LNCaP clone FGC (cell line): ENCODE measurements at regions not wholly inside any gene's neighbourhood (a gene's known extent, or its start where the extent isn't known, plus 50 kb on each side); places are given as distances from the start of the nearest gene placed in this dataset.

Experiments used
- DNase-seq: peaks from one replicate; pipeline ENCODE4 v3.0.0-alpha.2; 2011; ENCODE audit warnings: low read depth
- H3K4me3 ChIP-seq: 2 replicates; pipeline ENCODE4 v1.5.1; 2011; ENCODE audit warnings: mild to moderate bottlenecking, low read depth, low read length, control low read depth
- TF ChIP-seq, protein P1 (sequence below): IDR thresholded peaks from 2 replicates; pipeline ENCODE4 v1.5.1; 2012; ENCODE audit warnings: mild to moderate bottlenecking; ENCODE audit not compliant: control insufficient read depth, insufficient read depth; ENCODE audit errors: extremely low read depth

DNA sequence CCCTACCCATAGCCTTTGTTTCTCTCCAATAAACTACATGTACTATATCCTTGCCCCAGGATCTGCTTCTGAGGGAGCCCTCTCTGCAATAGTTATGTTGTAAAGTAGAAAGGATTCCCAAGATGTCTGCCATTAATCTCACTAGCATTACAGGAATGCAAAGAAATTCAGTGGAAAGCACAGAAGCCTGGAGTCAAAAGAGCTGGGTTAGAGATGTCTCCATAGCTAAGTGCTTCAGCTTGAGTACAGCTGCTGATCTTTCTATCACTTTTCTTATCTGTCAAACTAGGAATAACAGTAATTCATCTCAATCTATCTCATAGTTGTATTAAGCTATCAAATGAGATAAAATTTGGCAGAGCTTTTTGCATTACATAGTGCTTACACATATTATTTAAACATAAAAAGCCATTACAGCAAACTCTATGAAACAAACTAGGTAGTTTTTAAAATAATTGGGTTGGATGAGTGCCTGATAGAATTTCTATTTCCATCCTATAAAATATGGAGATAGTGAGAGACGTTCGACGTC lies 799.5 kb upstream of the SEMA6D start:
- H3K4me3 ChIP-seq = no peak overlapping the region
- TF ChIP-seq, protein P1, sequence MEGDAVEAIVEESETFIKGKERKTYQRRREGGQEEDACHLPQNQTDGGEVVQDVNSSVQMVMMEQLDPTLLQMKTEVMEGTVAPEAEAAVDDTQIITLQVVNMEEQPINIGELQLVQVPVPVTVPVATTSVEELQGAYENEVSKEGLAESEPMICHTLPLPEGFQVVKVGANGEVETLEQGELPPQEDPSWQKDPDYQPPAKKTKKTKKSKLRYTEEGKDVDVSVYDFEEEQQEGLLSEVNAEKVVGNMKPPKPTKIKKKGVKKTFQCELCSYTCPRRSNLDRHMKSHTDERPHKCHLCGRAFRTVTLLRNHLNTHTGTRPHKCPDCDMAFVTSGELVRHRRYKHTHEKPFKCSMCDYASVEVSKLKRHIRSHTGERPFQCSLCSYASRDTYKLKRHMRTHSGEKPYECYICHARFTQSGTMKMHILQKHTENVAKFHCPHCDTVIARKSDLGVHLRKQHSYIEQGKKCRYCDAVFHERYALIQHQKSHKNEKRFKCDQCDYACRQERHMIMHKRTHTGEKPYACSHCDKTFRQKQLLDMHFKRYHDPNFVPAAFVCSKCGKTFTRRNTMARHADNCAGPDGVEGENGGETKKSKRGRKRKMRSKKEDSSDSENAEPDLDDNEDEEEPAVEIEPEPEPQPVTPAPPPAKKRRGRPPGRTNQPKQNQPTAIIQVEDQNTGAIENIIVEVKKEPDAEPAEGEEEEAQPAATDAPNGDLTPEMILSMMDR = no peak
- no peak for DNase-seq

- no peak for DNase-seq
- no peak overlapping the region for H3K4me3 ChIP-seq
- TF ChIP-seq, protein P1 = no peak
These were observed 798.7 kb upstream of the SEMA6D start for GRCh38 chr15:46918462-46919140.

GRCh38 chr15:46921891-46922290 lies 795.4 kb upstream of the SEMA6D start:
- no peak for DNase-seq
- TF ChIP-seq, protein P1 = no peak

DNA sequence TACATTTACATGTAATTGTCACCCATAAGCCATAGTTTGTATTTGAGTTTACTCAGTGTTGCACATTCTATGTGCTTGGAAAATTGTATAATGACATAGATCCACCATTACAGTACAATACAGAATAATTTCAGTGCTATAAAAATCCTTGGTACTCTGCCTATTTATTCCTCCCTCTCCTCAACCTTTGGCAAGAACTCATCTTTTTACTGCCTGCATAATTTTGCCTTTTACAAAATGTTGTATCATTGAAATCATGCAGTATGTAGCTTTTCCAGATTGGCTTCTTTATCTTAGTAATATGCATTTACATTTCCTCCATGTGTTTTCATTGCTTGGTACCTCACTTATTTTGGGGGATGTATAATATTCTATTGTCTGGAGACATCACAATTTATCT lies 786.9 kb upstream of the SEMA6D start:
- no peak overlapping the region for H3K4me3 ChIP-seq
- no peak for DNase-seq
- TF ChIP-seq, protein P1 = no peak

More at GRCh38 chr15:46921891-46922290, 795.4 kb upstream of the SEMA6D start:
- H3K4me3 ChIP-seq = no peak overlapping the region

DNA sequence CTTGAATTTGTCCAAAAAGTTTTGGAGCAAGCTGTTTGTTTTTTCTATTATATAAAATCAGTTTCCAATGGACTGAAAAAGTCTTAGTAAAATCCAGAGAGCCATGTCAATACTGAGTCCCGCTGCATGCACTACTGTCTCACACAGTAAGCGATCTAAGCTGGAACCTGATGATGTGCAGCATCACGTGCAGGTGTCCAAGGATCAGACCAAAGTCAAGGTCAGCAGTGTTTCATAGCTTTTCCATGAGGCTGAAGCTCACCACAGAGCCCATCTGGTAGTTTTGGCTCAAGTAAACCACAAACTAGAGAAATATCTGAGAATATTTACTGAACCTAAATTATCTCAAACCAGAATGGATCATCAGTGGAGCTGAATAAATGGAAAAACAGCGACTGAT lies 784.0 kb upstream of the SEMA6D start:
- no peak for DNase-seq
- no peak overlapping the region for H3K4me3 ChIP-seq
- TF ChIP-seq, protein P1 = no peak

GRCh38 chr15:46934851-46935250 lies 782.5 kb upstream of the SEMA6D start:
- no peak for DNase-seq
- no peak overlapping the region for H3K4me3 ChIP-seq
- TF ChIP-seq, protein P1 = no peak

- no peak for DNase-seq
- TF ChIP-seq, protein P1 = no peak
These were observed 779.1 kb upstream of the SEMA6D start for GRCh38 chr15:46938169-46938568.

More at GRCh38 chr15:46938169-46938568, 779.1 kb upstream of the SEMA6D start:
- no peak overlapping the region for H3K4me3 ChIP-seq
